IMR-90 (cell line): ENCODE measurements at regions not wholly inside any gene's neighbourhood (a gene's known extent, or its start where the extent isn't known, plus 50 kb on each side); places are given as distances from the start of the nearest gene placed in this dataset.

ENCODE experiments used
- ATAC-seq: fragments of 200-7000 bp; cut with Tn5 transposase; 2 replicates; pipeline ENCODE4 v1.9.1; 2020; ENCODE audit warnings: low read depth, mild to moderate bottlenecking, moderate library complexity
- BruUV-seq: library from RNA; stranded (reverse); fragments of 400-500 nt; replicated peaks from 2 replicates; lab custom pipeline; 2021; lab: Mats Ljungman, UMichigan
- CTCF ChIA-PET: fragments of 300-600 bp; formaldehyde crosslinking; extraction: SDS; loops from one replicate; lab custom pipeline; 2021; ENCODE audit warnings: antibody characterized with exemption; lab: Yijun Ruan, JAX
- POLR2A ChIA-PET: fragments of 300-600 bp; sonication (Branson Sonifier 250); formaldehyde crosslinking; loops from one replicate; lab custom pipeline; 2022; ENCODE audit warnings: antibody characterized with exemption; ENCODE audit not compliant: unreplicated experiment; lab: Charles Lee
- DNase-seq: peaks from one replicate; pipeline ENCODE4 v3.0.0; 2013
- H2AFZ ChIP-seq: replicated peaks from 2 replicates; pipeline ENCODE3; 2013; ENCODE audit warnings: low read length, mild to moderate bottlenecking; ENCODE audit not compliant: poor library complexity
- H2AK5ac ChIP-seq: 2 replicates; pipeline ENCODE4 v1.6.1; 2013; ENCODE audit warnings: low read depth, low read length, inconsistent platforms
- H2AK9ac ChIP-seq: replicated peaks from 2 replicates; pipeline ENCODE3; 2013; ENCODE audit warnings: mild to moderate bottlenecking, low read depth, low read length, moderate library complexity; ENCODE audit not compliant: poor library complexity
- H2BK120ac ChIP-seq: 2 replicates; pipeline ENCODE4 v1.6.1; 2013; ENCODE audit warnings: low read depth, low read length, inconsistent platforms
- H2BK15ac ChIP-seq: 3 replicates; pipeline ENCODE4 v1.6.1; 2013; ENCODE audit warnings: low read depth, low read length, inconsistent platforms
- H2BK20ac ChIP-seq: 2 replicates; pipeline ENCODE4 v1.6.1; 2013; ENCODE audit warnings: low read depth, mild to moderate bottlenecking, inconsistent platforms, low read length, moderate library complexity
- H2BK5ac ChIP-seq: 2 replicates; pipeline ENCODE4 v1.6.1; 2013; ENCODE audit warnings: mild to moderate bottlenecking, low read depth, low read length, inconsistent platforms; ENCODE audit not compliant: poor library complexity, severe bottlenecking
- H3K14ac ChIP-seq: replicated peaks from 2 replicates; pipeline ENCODE4 v1.6.1; 2013; ENCODE audit warnings: low read depth, low read length, inconsistent platforms
- H3K18ac ChIP-seq: 2 replicates; pipeline ENCODE4 v1.6.1; 2013; ENCODE audit warnings: low read depth, low read length, control low read depth
- H3K23ac ChIP-seq: 2 replicates; pipeline ENCODE4 v1.6.1; 2013; ENCODE audit warnings: low read depth, low read length, inconsistent platforms
- H3K27ac ChIP-seq: 2 replicates; pipeline ENCODE4 v1.5.1; 2013; ENCODE audit warnings: mild to moderate bottlenecking, control low read depth, low read length; ENCODE audit not compliant: insufficient read depth
- H3K27me3 ChIP-seq: 2 replicates; pipeline ENCODE4 v1.6.1; 2013; ENCODE audit warnings: low read length; ENCODE audit not compliant: control insufficient read depth, insufficient read depth
- H3K36me3 ChIP-seq: 2 replicates; pipeline ENCODE4 v1.6.1; 2013; ENCODE audit warnings: low read length, mixed read lengths; ENCODE audit not compliant: control insufficient read depth, insufficient read depth
- H3K4ac ChIP-seq: 2 replicates; pipeline ENCODE4 v1.6.1; 2013; ENCODE audit warnings: low read depth, low read length, inconsistent platforms
- H3K4me1 ChIP-seq: 2 replicates; pipeline ENCODE4 v1.6.1; 2013; ENCODE audit warnings: low read length, mixed read lengths; ENCODE audit not compliant: control insufficient read depth, insufficient read depth
- H3K4me2 ChIP-seq: 2 replicates; pipeline ENCODE4 v1.6.1; 2013; ENCODE audit warnings: low read depth, mild to moderate bottlenecking, control low read depth, low read length, moderate library complexity
- H3K4me3 ChIP-seq: 2 replicates; pipeline ENCODE4 v1.5.1; 2013; ENCODE audit warnings: low read depth, mild to moderate bottlenecking, control low read depth, low read length, moderate library complexity; ENCODE audit not compliant: insufficient read depth
- H3K56ac ChIP-seq: 2 replicates; pipeline ENCODE4 v1.6.1; 2013; ENCODE audit warnings: low read length, inconsistent platforms; ENCODE audit not compliant: insufficient read depth; ENCODE audit errors: extremely low read depth
- H3K79me1 ChIP-seq, 2 experiments: 2 replicates each; pipeline ENCODE4 v1.6.1; 2013; ENCODE audit warnings: low read length in 2 of 2, inconsistent platforms in 1 of 2, low read depth in 1 of 2
- H3K9ac ChIP-seq: 2 replicates; pipeline ENCODE4 v1.6.1; 2013; ENCODE audit warnings: low read depth, low read length, control low read depth
- H3K9me1 ChIP-seq: 2 replicates; pipeline ENCODE4 v1.6.1; 2013; ENCODE audit warnings: low read length, inconsistent platforms; ENCODE audit not compliant: insufficient read depth
- H3K9me3 ChIP-seq: 2 replicates; pipeline ENCODE4 v1.6.1; 2013; ENCODE audit warnings: low read length; ENCODE audit not compliant: control insufficient read depth, insufficient read depth
- H4K20me1 ChIP-seq: 2 replicates; pipeline ENCODE4 v1.6.1; 2013; ENCODE audit warnings: low read length, inconsistent platforms; ENCODE audit not compliant: insufficient read depth
- H4K5ac ChIP-seq: 2 replicates; pipeline ENCODE4 v1.6.1; 2013; ENCODE audit warnings: mild to moderate bottlenecking, low read depth, low read length, control low read depth
- H4K8ac ChIP-seq, 2 experiments: 2 replicates each; pipeline ENCODE4 v1.6.1; 2013; ENCODE audit warnings: low read depth in 2 of 2, low read length in 2 of 2, control low read depth in 1 of 2, inconsistent platforms in 1 of 2
- H4K91ac ChIP-seq: 2 replicates; pipeline ENCODE4 v1.6.1; 2013; ENCODE audit warnings: low read depth, low read length, inconsistent platforms; ENCODE audit not compliant: insufficient read depth
- MAFK ChIP-seq: IDR thresholded peaks from 2 replicates; pipeline ENCODE4 v1.6.1; 2012; ENCODE audit warnings: low read depth, low read length, improper control_type of control experiment
- MXI1 ChIP-seq: IDR thresholded peaks from 2 replicates; pipeline ENCODE4 v1.6.1; 2012; ENCODE audit warnings: low read depth, mild to moderate bottlenecking, low read length, moderate library complexity, borderline replicate concordance
- NFE2L2 ChIP-seq: fragments of 150-350 bp; IDR thresholded peaks from 2 replicates; pipeline ENCODE4 v1.6.1; 2016; ENCODE audit warnings: low read depth, mild to moderate bottlenecking, low read length
- RCOR1 ChIP-seq: IDR thresholded peaks from 2 replicates; pipeline ENCODE4 v1.6.1; 2012; ENCODE audit warnings: mild to moderate bottlenecking, low read length, improper control_type of control experiment; ENCODE audit not compliant: insufficient replicate concordance
- WGBS, 2 experiments: methylation state at CpG; one replicate each; pipeline versions ENCODE4 v1.1.5 to v1.1.7; 2013; ENCODE audit warnings: missing lambda C conversion rate in 2 of 2; ENCODE audit not compliant: insufficient read length in 1 of 2; ENCODE audit errors: extremely low coverage in 2 of 2; 5-methylcytosine and 5-hydroxymethylcytosine counted together
- dilution Hi-C: fragments of 300-500 bp; cut with HindIII; formaldehyde crosslinking; loops from one replicate; pipeline ENCODE4 v1.14.3; 2018; ENCODE audit warnings: low sequenced_read_pairs; ENCODE audit not compliant: unreplicated experiment
- in situ Hi-C: fragments of 300-500 bp; cut with MboI; formaldehyde crosslinking; loops from 3 replicates; pipeline ENCODE4 v1.14.3; 2019; ENCODE audit warnings: low sequenced_read_pairs, inconsistent platforms, mixed read lengths
- intact Hi-C: fragments of 100-400 bp; cut with micrococcal nuclease; formaldehyde crosslinking; loops from 2 replicates; pipeline ENCODE4 v1.10.0; 2022

GRCh38 chr5:125045646-125046045, 299.2 kb upstream of the ZNF608 start:
- DNase-seq (peak; percentile 54), ATAC-seq (peak; percentile 12; the same call in 1 of the 2 replicates)
- Histone ChIP-seq H3K9me1 (peaks cover 5% of the 10 kb centered on the region; the same call in 1 of the 2 replicates), H3K56ac (no peak overlapping the region), H4K20me1 (no peaks in the 10 kb centered on the region), H3K18ac (no peak overlapping the region), H4K8ac (no peak overlapping the region), H3K4me3 (no peak overlapping the region), H3K9ac (no peak overlapping the region), H2AFZ (no peak overlapping the region), H3K4me2 (no peak overlapping the region), H2AK9ac (no peak overlapping the region), H3K27me3 (no peaks in the 10 kb centered on the region), H2BK15ac (no peak overlapping the region), H3K23ac (no peak overlapping the region), H3K79me1 (no peaks in the 10 kb centered on the region), H3K4me1 (peaks cover 13% of the 10 kb centered on the region; the same call in 1 of the 2 replicates), H3K9me3 (no peaks in the 10 kb centered on the region), H2BK5ac (no peak overlapping the region), H4K5ac (no peak overlapping the region), H3K27ac (no peak overlapping the region), H3K36me3 (no peaks in the 10 kb centered on the region), H4K91ac (no peak overlapping the region), H2BK120ac (no peak overlapping the region), H2BK20ac (0 out of 2 replicates have a peak overlapping the region, but pooled peaks have one; percentile 14), H3K4ac (no peak overlapping the region), H3K14ac (no peak overlapping the region), H2AK5ac (no peak overlapping the region)
- dilution Hi-C loops (no loop called here), intact Hi-C loops (no loop called here), in situ Hi-C loops (no loop called here)
- BruUV-seq = no TSS peak
- ChIA-PET POLR2A (no interaction called here), CTCF (no interaction called here)
- no CpG with 5 or more reads among the region's 3 CpGs for WGBS, 2 experiments
- TF ChIP-seq MXI1 (no peak), MAFK (no peak), NFE2L2 (no peak), RCOR1 (no peak)
